ENCODE measurements at regions not wholly inside any gene's neighbourhood (a gene's known extent, or its start where the extent isn't known, plus 50 kb on each side); places are given as distances from the start of the nearest gene placed in this dataset.

DNA sequence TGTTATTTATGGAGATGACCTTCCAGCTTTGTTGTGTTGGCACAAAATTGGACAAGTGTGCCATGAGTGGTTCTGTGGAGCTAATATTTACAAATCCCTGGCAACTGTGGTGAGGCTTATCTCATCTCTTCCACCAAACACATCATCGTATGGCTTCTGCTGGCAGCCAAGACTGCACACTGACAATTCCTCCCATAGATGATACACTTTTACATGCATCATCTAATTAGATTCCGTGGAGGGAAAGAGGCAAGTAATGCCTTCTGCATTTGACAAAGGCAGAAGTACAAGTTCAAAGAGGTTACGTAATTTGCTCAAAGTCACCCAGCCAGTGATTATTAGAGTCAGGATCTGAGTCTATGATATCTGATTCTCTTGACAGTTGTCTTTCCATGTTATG, 62.7 kb upstream of the KIRREL3 start:
- DNase-seq, result no peak

DNA sequence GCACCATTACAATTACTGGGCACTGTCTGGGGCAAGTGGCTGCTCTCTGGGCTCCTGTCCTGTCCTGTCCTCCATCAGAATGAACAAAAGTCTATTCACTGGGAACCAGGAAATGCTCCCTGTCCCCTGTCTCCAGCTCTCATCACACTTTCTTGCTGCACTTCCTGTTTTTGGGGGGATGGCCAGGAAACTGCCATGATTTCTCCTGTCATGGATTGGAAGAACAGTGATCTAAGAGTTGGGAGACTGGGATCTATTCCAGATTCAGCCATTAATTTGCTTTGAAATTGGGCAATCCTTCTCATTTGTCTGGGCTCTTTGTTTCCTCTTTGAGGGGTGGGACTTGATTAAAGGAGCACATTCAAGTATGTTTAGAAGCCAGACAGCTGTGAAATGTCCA, 61.4 kb upstream of the KIRREL3 start:
- DNase-seq, result no peak

DNA sequence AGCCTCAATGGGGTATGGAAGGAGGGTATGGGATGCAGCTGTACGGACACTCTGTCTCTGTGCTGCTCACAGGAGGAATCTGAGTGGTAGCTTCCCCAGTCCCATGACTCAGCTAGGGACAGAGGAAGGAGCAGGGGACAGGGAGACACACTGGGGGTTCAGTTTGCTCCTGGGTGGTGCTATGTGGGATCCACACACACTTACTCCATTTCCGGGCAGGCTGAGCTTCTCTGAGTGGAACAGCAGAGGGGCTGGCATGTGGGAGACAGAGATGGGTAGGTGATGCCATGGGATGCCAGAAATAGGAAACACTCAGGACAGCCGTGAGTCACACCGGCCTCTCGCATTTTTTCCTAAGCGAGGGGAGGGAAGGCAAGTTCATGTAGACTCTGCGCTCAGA, 59.2 kb upstream of the KIRREL3 start:
- DNase-seq, result no peak

DNA sequence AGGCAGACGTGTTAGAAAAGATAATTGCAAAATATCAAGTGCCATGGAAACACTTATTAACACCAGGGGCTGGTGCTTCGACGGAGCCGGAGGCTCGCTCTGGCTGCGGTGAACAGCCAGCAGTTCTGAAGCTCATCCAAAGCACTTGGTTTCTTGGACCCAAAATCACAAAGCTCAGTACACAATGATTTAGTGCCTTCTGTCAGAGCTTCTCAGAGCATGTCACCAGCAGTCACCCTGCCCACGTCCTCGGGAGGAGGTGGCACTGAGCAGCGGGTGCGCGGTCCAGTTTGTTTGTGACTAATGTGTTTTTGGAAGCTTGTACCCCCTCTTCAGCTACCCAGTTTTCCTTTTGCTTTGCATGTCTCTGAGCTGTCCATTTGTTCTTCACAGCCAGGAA, 58.7 kb upstream of the KIRREL3 start:
- DNase-seq, result no peak

DNA sequence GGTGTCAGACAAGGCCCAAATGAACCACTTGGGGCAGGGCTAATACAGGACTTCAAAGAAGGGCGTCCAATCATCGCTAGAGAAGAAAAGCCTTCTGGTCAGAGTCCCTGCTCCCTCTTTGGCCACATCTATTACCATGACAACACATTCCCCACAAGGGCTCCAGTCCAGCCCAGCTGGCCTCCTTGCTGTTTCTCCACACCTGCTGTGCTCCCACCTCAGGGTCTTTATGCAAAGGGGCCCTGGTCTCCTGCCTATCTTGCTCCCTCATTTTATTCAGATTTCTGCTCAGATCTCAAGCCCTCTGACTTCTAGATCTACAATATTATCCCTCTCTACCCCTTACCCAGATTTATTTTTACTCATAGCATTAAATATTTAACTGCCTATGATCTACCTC, 58.0 kb upstream of the KIRREL3 start:
- DNase-seq, result no peak

DNA sequence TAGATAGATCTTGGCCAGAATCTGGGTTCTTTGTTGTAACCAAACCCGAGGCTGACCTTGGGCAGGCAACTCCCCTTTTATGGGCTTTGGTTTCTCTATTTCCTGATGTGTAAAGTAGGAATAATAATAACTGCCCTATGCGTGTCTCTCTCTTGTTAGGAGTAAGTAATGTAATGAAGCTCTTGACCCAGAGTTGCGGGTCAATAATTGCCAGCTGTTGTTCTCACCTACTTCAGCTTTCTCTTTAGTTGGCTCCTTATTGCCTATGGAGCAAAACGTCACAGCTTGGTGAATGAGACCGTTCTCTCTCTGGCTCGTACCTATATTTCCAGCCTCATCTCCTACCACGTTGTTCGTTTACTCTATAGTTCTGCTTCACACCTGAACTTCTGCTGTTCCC, 56.6 kb upstream of the KIRREL3 start:
- DNase-seq, result peak; percentile 48

DNA sequence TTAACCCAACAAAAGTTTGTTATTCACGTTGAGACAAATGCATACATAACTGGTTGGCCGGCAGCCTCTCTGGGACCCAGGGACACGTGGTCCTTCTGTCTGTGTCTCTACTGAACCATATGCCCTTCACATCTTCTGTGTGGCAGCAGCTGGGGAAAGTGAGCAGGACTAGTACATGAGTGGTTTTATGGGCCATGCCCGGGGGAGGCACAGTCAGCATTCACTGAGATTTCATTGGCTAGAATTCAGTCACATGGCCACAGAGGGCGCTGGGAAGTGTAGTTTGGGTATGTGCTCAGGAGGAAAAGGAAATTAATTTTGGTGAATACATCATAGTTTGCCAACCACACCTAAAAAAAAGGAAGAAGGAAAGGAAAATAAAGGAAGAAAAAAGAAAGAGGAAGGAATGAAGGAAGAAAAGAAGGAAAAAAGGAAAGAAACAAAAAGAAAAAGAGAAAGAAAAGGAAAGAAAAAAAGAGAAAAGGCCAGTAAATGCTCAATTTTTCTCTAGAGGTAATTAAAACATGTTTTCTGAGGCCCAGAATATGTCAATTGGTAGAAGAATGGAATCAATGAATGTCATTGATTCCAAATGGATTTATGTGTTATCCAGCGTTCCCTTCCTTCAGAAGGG, 55.9 kb upstream of the KIRREL3 start:
- peak; percentile 19 for DNase-seq

DNA sequence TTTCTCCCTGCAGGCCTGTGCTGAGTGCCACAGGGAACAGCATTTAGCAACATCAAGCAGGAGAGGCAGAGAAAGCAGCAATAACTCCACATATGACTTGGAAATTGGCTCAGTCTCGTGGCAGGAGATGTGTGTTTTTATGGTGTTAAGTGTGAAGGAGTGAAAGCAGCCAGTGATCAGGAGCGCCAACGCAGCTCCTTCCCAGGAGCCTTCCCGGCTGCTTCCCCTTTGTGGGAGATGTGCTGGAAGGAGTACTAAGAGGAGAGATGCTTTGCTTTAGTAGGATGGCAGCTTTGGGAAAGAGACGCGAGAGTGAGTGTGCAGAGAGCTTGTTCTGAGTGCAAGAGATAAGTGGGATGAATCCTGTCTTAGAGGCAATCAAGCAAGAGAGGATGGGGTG, 54.7 kb upstream of the KIRREL3 start:
- no peak for DNase-seq

DNA sequence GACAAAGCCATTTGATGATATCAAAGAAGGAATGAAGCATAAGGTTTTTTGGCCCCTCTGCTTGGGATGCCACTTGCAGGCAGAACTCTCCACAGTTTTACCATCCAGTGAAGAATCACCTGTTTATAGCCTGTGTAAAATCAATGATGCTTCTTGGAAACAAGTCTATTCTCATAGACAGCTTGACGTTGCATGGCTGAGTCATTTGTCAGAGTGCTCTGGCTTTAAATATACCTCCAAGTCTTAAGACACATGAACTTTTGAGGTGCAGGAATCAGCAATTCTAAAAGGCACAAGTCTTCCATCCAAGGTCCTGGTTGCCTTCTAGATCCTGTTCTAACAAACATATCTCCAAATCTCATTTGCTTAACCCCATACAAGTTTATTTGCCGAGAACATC, 53.6 kb upstream of the KIRREL3 start:
- no peak for DNase-seq

DNA sequence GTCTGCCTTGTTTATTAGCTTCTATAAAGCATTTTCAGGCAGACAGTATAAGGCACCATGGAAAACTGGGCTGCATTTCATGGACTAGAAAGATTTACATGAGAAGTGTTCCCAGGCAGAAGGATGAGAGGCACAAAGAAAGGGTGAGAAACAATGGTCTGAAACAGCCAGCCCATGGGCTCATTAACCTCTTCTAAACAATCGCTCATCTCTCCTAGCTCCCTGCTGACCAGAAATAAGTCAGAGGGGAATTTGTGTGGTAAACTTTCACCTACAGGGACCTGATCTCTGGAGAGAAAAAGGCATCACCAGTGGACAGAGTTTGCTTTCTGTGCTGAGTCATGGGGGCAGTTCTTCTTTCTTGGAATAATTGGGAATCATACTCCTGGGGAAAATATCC, 51.8 kb upstream of the KIRREL3 start:
- DNase-seq, result no peak
